Colonic mucosa (tissue), 4 donors: ENCODE measurements at regions not wholly inside any gene's neighbourhood (a gene's known extent, or its start where the extent isn't known, plus 50 kb on each side); places are given as distances from the start of the nearest gene placed in this dataset.

Experiments
- DNase-seq: peaks from one replicate; pipeline ENCODE4 v3.0.0-alpha.2; 2020
- H3K27ac ChIP-seq: fragments of 200-600 bp; one replicate; pipeline ENCODE4 v1.8.0; 2021
- H3K27me3 ChIP-seq: fragments of 200-600 bp; one replicate; pipeline ENCODE4 v1.8.0; 2021
- H3K36me3 ChIP-seq: fragments of 200-600 bp; one replicate; pipeline ENCODE4 v1.8.0; 2021
- H3K4me1 ChIP-seq: fragments of 200-600 bp; one replicate; pipeline ENCODE4 v1.8.0; 2021; ENCODE audit warnings: mild to moderate bottlenecking
- H3K4me3 ChIP-seq: fragments of 200-600 bp; one replicate; pipeline ENCODE4 v1.8.0; 2021
- H3K9ac ChIP-seq, 2 donors: one replicate each; pipeline ENCODE4 v1.7.0; 2013; ENCODE audit warnings: control low read depth in 2 of 2, low read depth in 2 of 2, low read length in 2 of 2
- H3K9me3 ChIP-seq: fragments of 200-600 bp; one replicate; pipeline ENCODE4 v1.8.0; 2021
- intact Hi-C: fragments of 100-400 bp; cut with DNase I; formaldehyde crosslinking; loops from one replicate; pipeline ENCODE4 v1.14.1; 2022
- TF ChIP-seq, protein P1 (sequence below): fragments of 200-600 bp; IDR thresholded peaks from one replicate; pipeline ENCODE4 v1.8.0; 2022; ENCODE audit warnings: antibody characterized with exemption, mild to moderate bottlenecking
- donor health status: healthy.
- donor health status: DM: no; HTN: no; CAD: no.
- donor health status: DM: no; HTN: no; CAD: no.

- Histone ChIP-seq H3K27ac (no peak overlapping the region), H3K36me3 (no peaks in the 10 kb centered on the region), H3K9ac (no peak overlapping the region), H3K9me3 (no peaks in the 10 kb centered on the region), H3K4me1 (no peaks in the 10 kb centered on the region), H3K4me3 (no peak overlapping the region), H3K27me3 (no peaks in the 10 kb centered on the region)
- TF ChIP-seq, protein P1, sequence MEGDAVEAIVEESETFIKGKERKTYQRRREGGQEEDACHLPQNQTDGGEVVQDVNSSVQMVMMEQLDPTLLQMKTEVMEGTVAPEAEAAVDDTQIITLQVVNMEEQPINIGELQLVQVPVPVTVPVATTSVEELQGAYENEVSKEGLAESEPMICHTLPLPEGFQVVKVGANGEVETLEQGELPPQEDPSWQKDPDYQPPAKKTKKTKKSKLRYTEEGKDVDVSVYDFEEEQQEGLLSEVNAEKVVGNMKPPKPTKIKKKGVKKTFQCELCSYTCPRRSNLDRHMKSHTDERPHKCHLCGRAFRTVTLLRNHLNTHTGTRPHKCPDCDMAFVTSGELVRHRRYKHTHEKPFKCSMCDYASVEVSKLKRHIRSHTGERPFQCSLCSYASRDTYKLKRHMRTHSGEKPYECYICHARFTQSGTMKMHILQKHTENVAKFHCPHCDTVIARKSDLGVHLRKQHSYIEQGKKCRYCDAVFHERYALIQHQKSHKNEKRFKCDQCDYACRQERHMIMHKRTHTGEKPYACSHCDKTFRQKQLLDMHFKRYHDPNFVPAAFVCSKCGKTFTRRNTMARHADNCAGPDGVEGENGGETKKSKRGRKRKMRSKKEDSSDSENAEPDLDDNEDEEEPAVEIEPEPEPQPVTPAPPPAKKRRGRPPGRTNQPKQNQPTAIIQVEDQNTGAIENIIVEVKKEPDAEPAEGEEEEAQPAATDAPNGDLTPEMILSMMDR = no peak
- no peak for DNase-seq
- intact Hi-C loops = no loop called here
Observed at GRCh38 chr10:33126742-33127141, 168.7 kb upstream of the ITGB1 start.

DNA sequence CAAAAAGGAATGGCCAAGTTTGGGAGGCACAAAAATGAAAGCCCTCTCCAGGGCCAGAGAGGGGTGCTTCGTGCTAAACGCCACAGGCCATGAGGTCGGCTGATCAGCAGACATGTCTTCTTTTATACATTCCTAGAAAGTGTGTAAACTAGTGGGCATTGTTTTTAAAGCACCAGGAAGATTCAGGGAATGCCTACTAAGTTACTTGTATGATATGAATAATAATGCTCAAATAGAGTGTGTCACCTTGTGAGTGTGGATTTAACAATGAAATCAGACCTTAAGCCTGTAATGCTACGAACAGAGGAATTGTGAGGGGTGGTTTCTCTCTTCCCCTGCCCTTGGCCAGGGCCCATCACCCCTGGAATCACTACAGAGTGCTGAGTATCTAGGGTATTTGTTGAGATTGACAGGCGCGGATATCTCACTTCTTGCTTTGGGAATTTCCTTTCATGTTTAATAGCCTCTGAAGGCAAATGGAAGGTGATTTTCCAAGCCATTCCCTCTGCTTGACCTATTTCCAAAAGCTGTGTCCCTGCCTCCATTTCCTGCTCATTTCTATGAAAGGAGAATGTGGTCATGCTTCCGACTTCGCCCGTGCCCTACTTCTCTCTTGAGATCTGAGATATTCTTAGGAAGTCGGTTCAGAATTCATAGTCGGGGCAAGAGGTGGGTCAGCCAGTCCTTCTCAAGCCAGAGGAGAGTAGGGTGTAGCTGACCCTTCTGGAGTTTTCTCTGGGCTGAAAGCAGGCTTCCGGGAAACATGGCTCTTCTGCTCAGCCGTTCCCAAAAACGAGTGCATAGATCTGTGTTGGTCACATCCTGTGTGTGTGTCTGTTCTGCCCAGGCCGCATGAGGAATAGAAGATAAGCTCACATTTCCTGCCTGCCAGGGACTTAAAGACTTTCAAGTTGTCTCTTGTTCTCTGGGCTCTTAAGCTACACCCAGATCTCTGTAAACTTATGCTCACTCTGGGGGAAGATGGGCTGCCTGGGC, 167.8 kb upstream of the ITGB1 start:
- Histone ChIP-seq H3K36me3 (no peaks in the 10 kb centered on the region), H3K27me3 (no peaks in the 10 kb centered on the region), H3K4me1 (no peaks in the 10 kb centered on the region), H3K4me3 (no peak overlapping the region), H3K27ac (no peak overlapping the region), H3K9me3 (no peaks in the 10 kb centered on the region), H3K9ac (no peak overlapping the region)
- intact Hi-C loops = no loop called here
- no peak for DNase-seq
- TF ChIP-seq, protein P1 = no peak

DNA sequence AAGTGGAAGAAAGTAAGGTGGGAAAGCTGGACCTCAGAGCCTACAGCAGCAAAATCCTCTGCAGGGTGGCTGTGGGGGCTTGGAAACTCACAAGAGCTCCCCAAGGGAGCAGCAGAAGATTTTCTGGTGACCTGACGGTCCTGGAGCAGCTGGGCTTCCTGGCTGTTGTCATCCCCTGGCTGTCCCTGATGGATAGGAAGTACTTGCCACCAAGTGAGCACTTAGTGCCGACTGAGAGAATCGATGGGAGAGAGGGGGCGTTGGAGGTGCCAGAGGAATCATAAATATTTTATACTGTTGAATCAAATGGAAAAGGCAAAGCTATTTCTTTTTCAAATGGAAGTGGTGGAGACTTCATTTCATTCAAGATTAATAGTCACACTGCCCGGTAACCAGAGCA, 167.1 kb upstream of the ITGB1 start:
- Histone ChIP-seq H3K36me3 (no peaks in the 10 kb centered on the region), H3K4me3 (no peak overlapping the region), H3K4me1 (no peaks in the 10 kb centered on the region), H3K27me3 (no peaks in the 10 kb centered on the region), H3K27ac (no peak overlapping the region), H3K9me3 (no peaks in the 10 kb centered on the region), H3K9ac (no peak overlapping the region)
- intact Hi-C loops = no loop called here
- TF ChIP-seq, protein P1 = no peak
- no peak for DNase-seq

DNA sequence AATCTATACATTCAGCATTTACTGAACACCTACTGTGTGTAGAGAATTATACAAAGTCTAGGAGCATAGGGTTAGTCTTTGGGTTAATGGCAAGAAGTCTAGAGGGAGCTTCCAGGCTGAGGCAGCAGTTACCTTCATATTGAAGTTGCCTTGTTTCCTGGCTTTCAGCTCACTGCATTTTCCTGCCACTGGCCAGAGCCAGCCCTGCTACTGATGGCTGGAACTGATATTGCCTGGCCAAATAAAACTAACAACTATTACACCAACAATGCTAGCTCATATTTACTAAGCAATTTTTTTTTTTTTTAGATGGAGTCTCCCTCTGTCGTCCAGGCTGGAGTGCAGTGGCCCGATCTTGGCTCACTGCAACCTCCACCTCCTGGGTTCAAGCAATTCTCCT, 165.7 kb upstream of the ITGB1 start:
- Histone ChIP-seq H3K9ac (no peak overlapping the region), H3K9me3 (no peaks in the 10 kb centered on the region), H3K27me3 (no peaks in the 10 kb centered on the region), H3K36me3 (no peaks in the 10 kb centered on the region), H3K4me3 (no peak overlapping the region), H3K4me1 (no peaks in the 10 kb centered on the region), H3K27ac (no peak overlapping the region)
- DNase-seq = no peak
- TF ChIP-seq, protein P1 = no peak
- intact Hi-C loops = no loop called here

- intact Hi-C loops = no loop called here
- DNase-seq = no peak
Observed at GRCh38 chr10:33122014-33122809, 164.2 kb upstream of the ITGB1 start.

More at GRCh38 chr10:33122014-33122809, 164.2 kb upstream of the ITGB1 start:
- TF ChIP-seq, protein P1 = no peak
- H3K36me3 ChIP-seq = no peaks in the 10 kb centered on the region
- no peak overlapping the region for H3K4me3 ChIP-seq
- no peak overlapping the region for H3K9ac ChIP-seq
- no peaks in the 10 kb centered on the region for H3K9me3 ChIP-seq
- H3K27me3 ChIP-seq = no peaks in the 10 kb centered on the region
- H3K27ac ChIP-seq = no peak overlapping the region
- no peaks in the 10 kb centered on the region for H3K4me1 ChIP-seq
